ENCODE measurements at regions not wholly inside any gene's neighbourhood (a gene's known extent, or its start where the extent isn't known, plus 50 kb on each side); places are given as distances from the start of the nearest gene placed in this dataset.

DNA sequence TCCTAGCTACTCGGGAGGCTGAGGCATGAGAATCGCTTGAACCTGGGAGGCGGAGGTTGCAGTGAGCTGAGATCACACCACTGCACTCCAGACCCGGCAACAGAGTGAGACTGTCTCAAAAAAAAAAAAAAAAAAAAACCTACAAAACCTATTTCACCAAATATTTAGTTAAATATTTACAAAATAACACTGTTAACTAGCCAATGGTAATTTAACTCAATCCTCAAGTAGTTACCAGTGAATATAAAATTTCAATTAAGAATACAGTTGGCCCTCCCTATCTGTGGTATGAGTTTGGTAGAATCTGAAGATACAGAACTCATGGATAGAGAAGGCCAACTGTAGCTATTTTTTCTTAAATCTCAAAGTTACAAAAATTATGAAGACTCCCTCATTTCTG is 247.4 kb downstream of the SOX9 start:
- no peak for TF ChIP-seq EZH2phosphoT487 (IDR thresholded peaks at IDR 0.05; ENCODE audit: unreplicated experiment)
- TF ChIP-seq CREB1 (CRISPR knock-in tag; IDR thresholded peaks at IDR 0.05; ENCODE audit: low read depth) = no peak
- TF ChIP-seq ZNF331 (CRISPR knock-in tag; IDR thresholded peaks at IDR 0.05; ENCODE audit: low read depth) = no peak
- no peak for TF ChIP-seq EZH2 (IDR thresholded peaks at IDR 0.05; ENCODE audit: low read depth, unreplicated experiment)
- no peak for TF ChIP-seq STAT1 (IDR thresholded peaks at IDR 0.05; ENCODE audit: unreplicated experiment)
- no peak for TF ChIP-seq JUNB (IDR thresholded peaks at IDR 0.05; ENCODE audit: unreplicated experiment)
- Histone ChIP-seq H3K27ac (ENCODE audit: low read depth) (no peak overlapping the region), H3K4me2 (no peak overlapping the region), H3K9me2 (ENCODE audit: insufficient read depth) (no peaks in the 10 kb centered on the region), H3K27me3 (ENCODE audit: insufficient read depth) (no peaks in the 10 kb centered on the region), H2AFZ (no peak overlapping the region), H3K4me3 (no peak overlapping the region), H4K20me1 (replicated peaks; ENCODE audit: insufficient read depth) (no peaks in the 10 kb centered on the region), H3F3A (replicated peaks; ENCODE audit: low read depth) (no peaks in the 10 kb centered on the region), H3K4me1 (ENCODE audit: insufficient read depth) (no peaks in the 10 kb centered on the region), H3K79me2 (replicated peaks; ENCODE audit: insufficient read depth) (no peaks in the 10 kb centered on the region), H3K36me3 (ENCODE audit: insufficient read depth) (no peaks in the 10 kb centered on the region)
- no peak overlapping the region for H3K27ac Mint-ChIP-seq
- no peak overlapping the region for H3K4me3 Mint-ChIP-seq
- no peak for ATAC-seq
- no peaks in the 10 kb centered on the region; the same call in 2 of the 3 replicates for H3K36me3 Mint-ChIP-seq (ENCODE audit: low read depth)
- DNase-seq (ENCODE audit: low spot score) = no peak
- peaks cover 8% of the 10 kb centered on the region for H3K27me3 Mint-ChIP-seq (ENCODE audit: insufficient read depth, low read depth, poor library complexity)
- no peaks in the 10 kb centered on the region for H3K4me1 Mint-ChIP-seq
- H3K9me3 Mint-ChIP-seq = no peaks in the 10 kb centered on the region; the same call in 2 of the 3 replicates

DNA sequence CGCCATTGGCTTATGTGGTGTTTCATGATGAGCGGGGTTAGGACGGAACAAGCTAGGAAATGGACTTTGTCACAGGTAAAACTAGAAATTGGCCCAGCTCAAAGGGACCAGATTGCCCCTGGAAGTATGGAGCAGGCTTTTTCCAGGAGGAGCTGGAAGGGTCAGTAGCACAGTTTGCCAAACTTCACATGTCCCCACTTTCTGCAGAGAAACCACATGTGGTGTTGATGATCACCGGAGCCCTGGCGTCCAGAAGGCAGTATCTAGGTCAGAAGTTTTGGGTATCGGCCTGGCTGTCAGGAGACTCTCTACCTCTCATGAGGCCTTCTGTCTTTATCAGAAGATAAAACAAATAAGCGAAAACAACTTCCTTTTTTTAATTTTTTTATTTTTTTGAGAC is 248.5 kb downstream of the SOX9 start:
- Mint-ChIP-seq H3K36me3 (ENCODE audit: low read depth) (no peaks in the 10 kb centered on the region; the same call in 2 of the 3 replicates), H3K9me3 (no peaks in the 10 kb centered on the region), H3K4me1 (peaks cover 2% of the 10 kb centered on the region), H3K27me3 (ENCODE audit: insufficient read depth, low read depth, poor library complexity) (peaks cover 9% of the 10 kb centered on the region), H3K27ac (no peak overlapping the region), H3K4me3 (no peak overlapping the region)
- DNase-seq (ENCODE audit: low spot score) (no peak), ATAC-seq (no peak)
- Histone ChIP-seq H3K27ac (ENCODE audit: low read depth) (no peak overlapping the region), H3K36me3 (ENCODE audit: insufficient read depth) (no peaks in the 10 kb centered on the region), H3K4me3 (no peak overlapping the region), H2AFZ (no peak overlapping the region), H3K79me2 (replicated peaks; ENCODE audit: insufficient read depth) (no peaks in the 10 kb centered on the region), H3F3A (replicated peaks; ENCODE audit: low read depth) (no peaks in the 10 kb centered on the region), H3K27me3 (ENCODE audit: insufficient read depth) (no peaks in the 10 kb centered on the region), H3K9me2 (ENCODE audit: insufficient read depth) (no peaks in the 10 kb centered on the region), H3K4me1 (ENCODE audit: insufficient read depth) (no peaks in the 10 kb centered on the region), H3K4me2 (no peak overlapping the region), H4K20me1 (replicated peaks; ENCODE audit: insufficient read depth) (no peaks in the 10 kb centered on the region)
- TF ChIP-seq ETS1 (IDR thresholded peaks at IDR 0.05) (no peak), EZH2 (IDR thresholded peaks at IDR 0.05; ENCODE audit: low read depth, unreplicated experiment) (no peak), POLR2AphosphoS5 (IDR thresholded peaks at IDR 0.05; ENCODE audit: low read depth) (no peak), EZH2phosphoT487 (IDR thresholded peaks at IDR 0.05; ENCODE audit: unreplicated experiment) (no peak), CREB1 (CRISPR knock-in tag; IDR thresholded peaks at IDR 0.05; ENCODE audit: low read depth) (no peak), ZNF114 (CRISPR knock-in tag; IDR thresholded peaks at IDR 0.05) (no peak), JUNB (IDR thresholded peaks at IDR 0.05; ENCODE audit: unreplicated experiment) (no peak), STAT1 (IDR thresholded peaks at IDR 0.05; ENCODE audit: unreplicated experiment) (no peak), NANOG (IDR thresholded peaks at IDR 0.05; ENCODE audit: borderline replicate concordance) (no peak), ZNF331 (CRISPR knock-in tag; IDR thresholded peaks at IDR 0.05; ENCODE audit: low read depth) (no peak)
- TF ChIP-seq, protein P1, sequence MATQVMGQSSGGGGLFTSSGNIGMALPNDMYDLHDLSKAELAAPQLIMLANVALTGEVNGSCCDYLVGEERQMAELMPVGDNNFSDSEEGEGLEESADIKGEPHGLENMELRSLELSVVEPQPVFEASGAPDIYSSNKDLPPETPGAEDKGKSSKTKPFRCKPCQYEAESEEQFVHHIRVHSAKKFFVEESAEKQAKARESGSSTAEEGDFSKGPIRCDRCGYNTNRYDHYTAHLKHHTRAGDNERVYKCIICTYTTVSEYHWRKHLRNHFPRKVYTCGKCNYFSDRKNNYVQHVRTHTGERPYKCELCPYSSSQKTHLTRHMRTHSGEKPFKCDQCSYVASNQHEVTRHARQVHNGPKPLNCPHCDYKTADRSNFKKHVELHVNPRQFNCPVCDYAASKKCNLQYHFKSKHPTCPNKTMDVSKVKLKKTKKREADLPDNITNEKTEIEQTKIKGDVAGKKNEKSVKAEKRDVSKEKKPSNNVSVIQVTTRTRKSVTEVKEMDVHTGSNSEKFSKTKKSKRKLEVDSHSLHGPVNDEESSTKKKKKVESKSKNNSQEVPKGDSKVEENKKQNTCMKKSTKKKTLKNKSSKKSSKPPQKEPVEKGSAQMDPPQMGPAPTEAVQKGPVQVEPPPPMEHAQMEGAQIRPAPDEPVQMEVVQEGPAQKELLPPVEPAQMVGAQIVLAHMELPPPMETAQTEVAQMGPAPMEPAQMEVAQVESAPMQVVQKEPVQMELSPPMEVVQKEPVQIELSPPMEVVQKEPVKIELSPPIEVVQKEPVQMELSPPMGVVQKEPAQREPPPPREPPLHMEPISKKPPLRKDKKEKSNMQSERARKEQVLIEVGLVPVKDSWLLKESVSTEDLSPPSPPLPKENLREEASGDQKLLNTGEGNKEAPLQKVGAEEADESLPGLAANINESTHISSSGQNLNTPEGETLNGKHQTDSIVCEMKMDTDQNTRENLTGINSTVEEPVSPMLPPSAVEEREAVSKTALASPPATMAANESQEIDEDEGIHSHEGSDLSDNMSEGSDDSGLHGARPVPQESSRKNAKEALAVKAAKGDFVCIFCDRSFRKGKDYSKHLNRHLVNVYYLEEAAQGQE (IDR thresholded peaks at IDR 0.05; ENCODE audit: unreplicated experiment) = no peak
- TF ChIP-seq, protein P2, sequence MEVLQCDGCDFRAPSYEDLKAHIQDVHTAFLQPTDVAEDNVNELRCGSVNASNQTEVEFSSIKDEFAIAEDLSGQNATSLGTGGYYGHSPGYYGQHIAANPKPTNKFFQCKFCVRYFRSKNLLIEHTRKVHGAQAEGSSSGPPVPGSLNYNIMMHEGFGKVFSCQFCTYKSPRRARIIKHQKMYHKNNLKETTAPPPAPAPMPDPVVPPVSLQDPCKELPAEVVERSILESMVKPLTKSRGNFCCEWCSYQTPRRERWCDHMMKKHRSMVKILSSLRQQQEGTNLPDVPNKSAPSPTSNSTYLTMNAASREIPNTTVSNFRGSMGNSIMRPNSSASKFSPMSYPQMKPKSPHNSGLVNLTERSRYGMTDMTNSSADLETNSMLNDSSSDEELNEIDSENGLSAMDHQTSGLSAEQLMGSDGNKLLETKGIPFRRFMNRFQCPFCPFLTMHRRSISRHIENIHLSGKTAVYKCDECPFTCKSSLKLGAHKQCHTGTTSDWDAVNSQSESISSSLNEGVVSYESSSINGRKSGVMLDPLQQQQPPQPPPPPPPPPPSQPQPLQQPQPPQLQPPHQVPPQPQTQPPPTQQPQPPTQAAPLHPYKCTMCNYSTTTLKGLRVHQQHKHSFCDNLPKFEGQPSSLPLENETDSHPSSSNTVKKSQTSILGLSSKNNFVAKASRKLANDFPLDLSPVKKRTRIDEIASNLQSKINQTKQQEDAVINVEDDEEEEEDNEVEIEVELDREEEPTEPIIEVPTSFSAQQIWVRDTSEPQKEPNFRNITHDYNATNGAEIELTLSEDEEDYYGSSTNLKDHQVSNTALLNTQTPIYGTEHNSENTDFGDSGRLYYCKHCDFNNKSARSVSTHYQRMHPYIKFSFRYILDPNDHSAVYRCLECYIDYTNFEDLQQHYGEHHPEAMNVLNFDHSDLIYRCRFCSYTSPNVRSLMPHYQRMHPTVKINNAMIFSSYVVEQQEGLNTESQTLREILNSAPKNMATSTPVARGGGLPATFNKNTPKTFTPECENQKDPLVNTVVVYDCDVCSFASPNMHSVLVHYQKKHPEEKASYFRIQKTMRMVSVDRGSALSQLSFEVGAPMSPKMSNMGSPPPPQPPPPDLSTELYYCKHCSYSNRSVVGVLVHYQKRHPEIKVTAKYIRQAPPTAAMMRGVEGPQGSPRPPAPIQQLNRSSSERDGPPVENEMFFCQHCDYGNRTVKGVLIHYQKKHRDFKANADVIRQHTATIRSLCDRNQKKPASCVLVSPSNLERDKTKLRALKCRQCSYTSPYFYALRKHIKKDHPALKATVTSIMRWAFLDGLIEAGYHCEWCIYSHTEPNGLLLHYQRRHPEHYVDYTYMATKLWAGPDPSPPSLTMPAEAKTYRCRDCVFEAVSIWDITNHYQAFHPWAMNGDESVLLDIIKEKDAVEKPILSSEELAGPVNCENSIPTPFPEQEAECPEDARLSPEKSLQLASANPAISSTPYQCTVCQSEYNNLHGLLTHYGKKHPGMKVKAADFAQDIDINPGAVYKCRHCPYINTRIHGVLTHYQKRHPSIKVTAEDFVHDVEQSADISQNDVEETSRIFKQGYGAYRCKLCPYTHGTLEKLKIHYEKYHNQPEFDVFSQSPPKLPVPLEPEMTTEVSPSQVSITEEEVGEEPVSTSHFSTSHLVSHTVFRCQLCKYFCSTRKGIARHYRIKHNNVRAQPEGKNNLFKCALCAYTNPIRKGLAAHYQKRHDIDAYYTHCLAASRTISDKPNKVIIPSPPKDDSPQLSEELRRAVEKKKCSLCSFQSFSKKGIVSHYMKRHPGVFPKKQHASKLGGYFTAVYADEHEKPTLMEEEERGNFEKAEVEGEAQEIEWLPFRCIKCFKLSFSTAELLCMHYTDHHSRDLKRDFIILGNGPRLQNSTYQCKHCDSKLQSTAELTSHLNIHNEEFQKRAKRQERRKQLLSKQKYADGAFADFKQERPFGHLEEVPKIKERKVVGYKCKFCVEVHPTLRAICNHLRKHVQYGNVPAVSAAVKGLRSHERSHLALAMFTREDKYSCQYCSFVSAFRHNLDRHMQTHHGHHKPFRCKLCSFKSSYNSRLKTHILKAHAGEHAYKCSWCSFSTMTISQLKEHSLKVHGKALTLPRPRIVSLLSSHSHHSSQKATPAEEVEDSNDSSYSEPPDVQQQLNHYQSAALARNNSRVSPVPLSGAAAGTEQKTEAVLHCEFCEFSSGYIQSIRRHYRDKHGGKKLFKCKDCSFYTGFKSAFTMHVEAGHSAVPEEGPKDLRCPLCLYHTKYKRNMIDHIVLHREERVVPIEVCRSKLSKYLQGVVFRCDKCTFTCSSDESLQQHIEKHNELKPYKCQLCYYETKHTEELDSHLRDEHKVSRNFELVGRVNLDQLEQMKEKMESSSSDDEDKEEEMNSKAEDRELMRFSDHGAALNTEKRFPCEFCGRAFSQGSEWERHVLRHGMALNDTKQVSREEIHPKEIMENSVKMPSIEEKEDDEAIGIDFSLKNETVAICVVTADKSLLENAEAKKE (CRISPR knock-in tag; IDR thresholded peaks at IDR 0.05) = no peak

Data from GM23338 (cell line).